GM19025 (cell line): ENCODE measurements at regions not wholly inside any gene's neighbourhood (a gene's known extent, or its start where the extent isn't known, plus 50 kb on each side); places are given as distances from the start of the nearest gene placed in this dataset.
"Not testable (repeated sequence)": the region's sequence is repeated elsewhere in the genome, so short reads cannot be mapped to it uniquely, and the experiment has no call there.

ENCODE experiments used
- ATAC-seq: cut with Tn5 transposase; IDR thresholded peaks from one replicate; pipeline ENCODE4 v1.9.1; 2021; ENCODE audit warnings: mild to moderate bottlenecking, low read depth, moderate library complexity; ENCODE audit not compliant: unreplicated experiment

- no peak for ATAC-seq
Observed at GRCh38 chr10:120108916-120109315, 216.4 kb downstream of the SEC23IP start.

GRCh38 chr10:120109725-120110124 lies 217.2 kb downstream of the SEC23IP start:
- ATAC-seq = not testable (repeated sequence)

- ATAC-seq = no peak
Observed at GRCh38 chr10:120110196-120110595, 217.7 kb downstream of the SEC23IP start.

DNA sequence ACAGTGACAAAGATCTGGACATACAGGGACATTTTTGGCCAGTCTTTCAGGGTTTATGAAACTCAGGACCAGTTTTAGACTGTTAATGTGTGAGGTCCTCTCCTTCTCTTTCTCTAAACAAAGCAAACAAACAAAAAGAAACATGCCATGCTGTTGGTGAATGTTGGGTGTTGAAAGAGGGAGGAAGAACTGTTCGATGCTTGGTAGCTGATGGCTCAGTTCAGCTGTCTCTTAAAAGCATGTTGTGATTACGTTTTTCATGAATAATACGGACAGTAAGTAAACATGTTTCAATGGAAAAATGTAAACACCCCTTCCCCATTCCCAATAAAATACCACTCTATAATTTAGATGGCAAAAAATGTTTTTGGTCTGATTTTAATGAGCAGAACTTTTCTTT lies 219.1 kb downstream of the SEC23IP start:
- no peak for ATAC-seq

DNA sequence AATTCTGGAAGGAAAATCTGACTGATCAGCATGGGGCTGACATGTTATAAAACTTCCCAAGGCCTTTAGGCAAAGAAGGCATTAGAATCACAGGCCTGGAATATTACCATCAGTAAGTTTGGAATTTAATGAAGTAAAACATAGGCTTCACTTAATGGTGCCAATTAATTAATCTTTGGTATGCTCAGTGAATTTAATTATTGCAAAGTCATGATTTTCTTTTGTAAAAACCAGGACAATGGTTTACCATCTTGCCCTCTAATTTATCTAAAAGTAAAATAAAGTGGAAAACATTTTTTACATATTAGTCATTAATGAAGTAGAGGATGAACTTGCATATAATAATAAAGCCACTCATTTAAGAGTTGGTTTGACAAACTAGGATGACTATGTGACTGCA lies 220.3 kb downstream of the SEC23IP start:
- ATAC-seq = no peak

- no peak for ATAC-seq
Observed at GRCh38 chr10:120115959-120116358, 223.4 kb downstream of the SEC23IP start.

- ATAC-seq = no peak
Observed at GRCh38 chr10:120121768-120122167, 229.2 kb downstream of the SEC23IP start.

GRCh38 chr10:120131183-120131582 lies 238.7 kb downstream of the SEC23IP start:
- no peak for ATAC-seq

- ATAC-seq = no peak
Observed at GRCh38 chr10:120132811-120133210, 240.3 kb downstream of the SEC23IP start.

- no peak for ATAC-seq
Observed at GRCh38 chr10:120138689-120139088, 246.2 kb downstream of the SEC23IP start.

DNA sequence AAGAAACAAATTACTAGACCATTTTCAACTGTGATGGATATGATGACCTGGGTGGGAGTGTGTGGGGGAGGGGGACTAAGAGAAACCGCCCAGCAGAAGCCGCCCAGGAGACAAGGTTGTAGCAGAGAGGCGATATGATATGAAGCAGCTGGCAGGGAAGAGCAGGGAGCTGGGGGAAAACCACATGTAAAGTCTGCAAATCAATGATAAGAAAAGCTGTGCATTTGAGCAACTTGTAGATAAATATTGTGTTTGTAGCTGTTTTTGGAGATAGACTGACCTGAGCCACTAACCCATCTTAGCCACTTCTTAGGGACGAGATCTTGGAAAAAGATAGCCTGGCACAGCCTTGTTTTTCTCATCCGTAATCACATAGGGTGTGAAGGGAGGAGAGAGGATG lies 252.6 kb downstream of the SEC23IP start:
- ATAC-seq = no peak

GRCh38 chr10:120156614-120157274 lies 264.2 kb downstream of the SEC23IP start:
- ATAC-seq = no peak

GRCh38 chr10:120161111-120161510 lies 268.6 kb downstream of the SEC23IP start:
- no peak for ATAC-seq

DNA sequence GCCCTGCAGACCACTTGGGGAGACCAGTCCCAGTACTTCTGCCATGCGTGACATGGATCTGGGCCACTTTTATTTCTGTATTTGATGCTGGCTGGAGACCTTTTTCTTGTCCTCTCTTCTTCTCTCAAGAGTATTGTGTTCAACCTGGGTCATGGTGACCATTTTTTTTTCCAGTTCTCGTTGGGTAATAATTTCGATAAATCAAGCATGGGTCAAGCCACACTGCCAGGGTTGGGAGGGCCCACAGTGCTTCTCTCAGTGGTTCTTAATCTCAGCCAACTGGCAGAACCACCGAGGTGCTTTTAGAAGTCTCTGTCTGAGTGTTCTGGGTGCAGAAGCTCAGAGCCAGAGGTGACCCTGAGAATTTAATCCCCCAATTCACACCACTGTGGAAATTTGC lies 269.9 kb downstream of the SEC23IP start:
- no peak for ATAC-seq

DNA sequence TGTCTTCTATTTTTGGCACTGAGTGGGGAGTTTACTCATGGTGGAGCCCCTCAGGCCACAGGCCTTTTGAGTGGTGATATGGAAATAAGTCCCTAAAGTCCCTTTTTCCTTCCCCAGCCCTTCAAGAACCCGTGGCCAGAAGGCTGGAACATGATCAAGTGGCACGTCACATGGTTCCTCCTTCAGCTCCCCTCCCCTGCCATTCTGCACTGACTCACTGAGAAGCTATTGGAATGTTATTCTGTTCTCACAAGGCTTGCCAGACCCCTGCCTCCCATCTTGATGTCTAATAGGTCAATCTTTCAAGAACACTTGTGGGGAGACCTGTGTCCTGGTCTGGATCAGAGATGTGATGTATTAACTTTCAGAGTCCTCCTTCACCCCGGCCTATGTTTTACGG lies 279.8 kb downstream of the SEC23IP start:
- ATAC-seq = no peak

- no peak for ATAC-seq
Observed at GRCh38 chr10:120174491-120174890, 282.0 kb downstream of the SEC23IP start.

DNA sequence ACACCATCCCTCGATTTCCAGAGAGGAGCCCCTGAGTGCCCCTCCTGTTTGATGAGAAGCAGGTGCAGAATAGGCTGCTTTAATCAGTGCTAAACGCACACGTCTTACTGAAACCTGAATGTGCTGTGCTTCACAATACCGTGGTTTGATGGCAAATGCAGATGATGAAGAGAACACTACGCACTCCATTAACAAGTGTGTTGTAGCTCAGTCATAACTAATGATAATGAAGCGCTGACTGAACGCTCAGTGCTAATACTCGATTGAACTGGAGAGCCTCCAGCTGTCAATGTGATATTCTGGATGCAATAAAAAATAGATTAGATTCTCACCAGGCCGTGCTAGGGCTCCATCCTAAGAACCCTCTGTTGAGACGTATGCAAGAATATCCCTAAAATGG lies 279.7 kb upstream of the PLPP4 start:
- no peak for ATAC-seq

- no peak for ATAC-seq
Observed at GRCh38 chr10:120180160-120180559, 276.9 kb upstream of the PLPP4 start.

DNA sequence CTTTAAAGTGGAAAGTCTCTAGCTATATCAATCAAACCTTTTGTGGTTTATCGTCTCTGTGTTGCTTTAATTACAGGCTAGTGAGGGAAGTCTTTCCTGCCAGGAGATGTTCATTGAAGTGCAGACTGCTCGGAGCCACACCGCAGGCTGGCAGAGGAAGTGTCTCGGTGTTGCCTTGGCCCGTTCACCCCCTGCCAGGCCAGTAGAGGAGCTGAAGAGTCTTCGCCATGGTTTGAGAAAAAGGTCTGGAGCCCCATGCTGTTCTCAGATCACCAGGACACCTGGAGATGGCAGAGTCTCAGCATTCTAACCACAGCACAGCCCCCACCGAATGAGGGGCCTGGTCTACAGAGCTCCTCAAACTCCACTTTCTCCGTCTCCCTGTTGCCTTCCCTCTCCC lies 275.9 kb upstream of the PLPP4 start:
- no peak for ATAC-seq

- no peak for ATAC-seq
Observed at GRCh38 chr10:120182431-120182830, 274.6 kb upstream of the PLPP4 start.

- ATAC-seq = no peak
Observed at GRCh38 chr10:120183546-120183945, 273.5 kb upstream of the PLPP4 start.

DNA sequence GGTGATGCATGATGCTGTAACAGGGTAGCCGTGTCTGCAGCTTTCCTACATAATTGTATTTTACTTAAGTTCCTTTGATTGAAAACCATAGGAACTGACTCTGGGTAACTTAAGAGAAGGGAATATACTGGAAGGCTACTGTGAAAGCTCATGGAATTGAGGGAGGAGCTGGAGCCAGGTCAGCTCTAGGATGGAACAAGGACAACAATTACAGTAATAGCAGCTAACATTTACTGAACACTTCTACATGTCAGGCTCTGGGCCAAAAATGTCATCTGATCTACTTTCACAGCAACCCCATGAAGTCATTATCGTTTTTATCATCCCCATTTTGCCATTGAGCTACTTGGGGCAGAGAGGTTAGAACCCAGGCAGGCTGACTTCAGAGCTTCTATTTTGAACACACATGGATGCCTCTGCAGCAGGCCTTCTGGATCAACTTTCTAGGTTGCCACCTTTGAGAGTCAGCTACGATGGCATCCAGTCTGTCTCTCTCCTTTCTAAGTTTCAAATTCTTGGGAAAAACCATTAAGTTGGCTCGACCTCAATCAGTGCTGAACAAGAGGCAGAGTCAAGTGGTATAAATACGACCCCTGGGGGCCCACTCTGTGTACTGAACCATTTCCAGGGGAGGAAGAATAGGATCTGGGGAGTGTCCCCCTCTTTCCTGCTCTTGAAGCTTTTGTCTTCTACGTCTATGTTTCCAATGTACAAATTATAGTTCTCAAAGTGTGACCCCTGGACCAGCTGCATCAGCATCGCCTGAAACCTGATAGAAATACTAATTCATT lies 272.3 kb upstream of the PLPP4 start:
- ATAC-seq = no peak
